GM13976 (cell line): ENCODE measurements at regions not wholly inside any gene's neighbourhood (a gene's known extent, or its start where the extent isn't known, plus 50 kb on each side); places are given as distances from the start of the nearest gene placed in this dataset.

Experiments
- DNase-seq: peaks from one replicate; pipeline ENCODE4 v3.0.0; 2012; ENCODE audit warnings: low spot score
- in situ Hi-C: fragments of 300-500 bp; cut with MboI; formaldehyde crosslinking; loops from one replicate; pipeline ENCODE4 v1.12.0; 2022; ENCODE audit warnings: low sequenced_read_pairs, mixed read lengths, inconsistent platforms; ENCODE audit not compliant: unreplicated experiment
- TF ChIP-seq, protein P1 (sequence below): IDR thresholded peaks from 2 replicates; pipeline ENCODE4 v1.5.1; 2012; ENCODE audit warnings: borderline replicate concordance, mild to moderate bottlenecking; ENCODE audit not compliant: insufficient read depth; ENCODE audit errors: extremely low read depth, missing control alignments, control extremely low read depth

DNA sequence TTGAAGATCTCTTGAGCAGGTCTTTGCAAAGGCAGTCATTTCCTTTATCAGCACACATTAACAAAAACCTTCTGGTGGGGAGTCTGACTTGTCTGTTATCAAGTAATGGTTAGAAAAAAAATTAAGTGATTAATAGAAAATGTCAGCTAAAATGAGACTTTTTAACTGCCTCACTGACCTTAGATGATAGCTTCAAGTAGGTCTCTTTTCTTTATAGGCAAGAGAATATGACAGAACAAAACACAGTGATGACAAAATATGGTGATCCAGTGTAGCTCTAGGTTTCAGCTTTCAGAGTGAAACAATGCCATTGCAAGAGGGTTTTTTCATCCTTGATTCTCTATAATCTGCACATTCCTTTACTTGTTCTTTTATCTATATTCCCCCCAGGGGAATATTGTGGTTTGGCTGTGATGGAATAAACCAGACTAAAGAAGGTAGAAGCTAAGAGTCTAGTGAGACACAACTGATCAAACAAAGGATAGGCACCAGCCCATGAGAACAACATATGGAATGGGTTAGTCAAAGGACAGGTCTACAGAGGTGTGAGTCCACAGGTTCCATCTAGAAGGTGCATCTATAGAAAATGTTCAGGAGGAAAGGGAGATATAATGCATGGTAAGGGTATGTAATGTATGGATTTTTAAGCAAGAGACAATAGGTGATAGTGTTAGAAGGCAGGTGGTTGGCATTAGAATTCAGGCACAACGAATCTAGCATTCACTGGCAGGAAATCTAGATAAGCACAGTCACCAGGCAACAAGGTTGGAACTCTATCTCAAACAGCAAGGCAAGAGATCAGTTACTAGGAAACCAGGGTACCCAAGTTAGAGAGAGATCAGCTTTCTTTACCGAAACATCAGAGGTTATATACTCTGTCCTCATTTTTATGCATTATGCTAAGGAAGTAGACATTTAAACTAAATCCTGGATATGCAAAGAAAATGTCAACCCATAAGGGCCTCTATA is 228.9 kb upstream of the SMLR1 start:
- DNase-seq: no peak
- in situ Hi-C loops: no loop called here
- TF ChIP-seq, protein P1, sequence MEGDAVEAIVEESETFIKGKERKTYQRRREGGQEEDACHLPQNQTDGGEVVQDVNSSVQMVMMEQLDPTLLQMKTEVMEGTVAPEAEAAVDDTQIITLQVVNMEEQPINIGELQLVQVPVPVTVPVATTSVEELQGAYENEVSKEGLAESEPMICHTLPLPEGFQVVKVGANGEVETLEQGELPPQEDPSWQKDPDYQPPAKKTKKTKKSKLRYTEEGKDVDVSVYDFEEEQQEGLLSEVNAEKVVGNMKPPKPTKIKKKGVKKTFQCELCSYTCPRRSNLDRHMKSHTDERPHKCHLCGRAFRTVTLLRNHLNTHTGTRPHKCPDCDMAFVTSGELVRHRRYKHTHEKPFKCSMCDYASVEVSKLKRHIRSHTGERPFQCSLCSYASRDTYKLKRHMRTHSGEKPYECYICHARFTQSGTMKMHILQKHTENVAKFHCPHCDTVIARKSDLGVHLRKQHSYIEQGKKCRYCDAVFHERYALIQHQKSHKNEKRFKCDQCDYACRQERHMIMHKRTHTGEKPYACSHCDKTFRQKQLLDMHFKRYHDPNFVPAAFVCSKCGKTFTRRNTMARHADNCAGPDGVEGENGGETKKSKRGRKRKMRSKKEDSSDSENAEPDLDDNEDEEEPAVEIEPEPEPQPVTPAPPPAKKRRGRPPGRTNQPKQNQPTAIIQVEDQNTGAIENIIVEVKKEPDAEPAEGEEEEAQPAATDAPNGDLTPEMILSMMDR: no peak

DNA sequence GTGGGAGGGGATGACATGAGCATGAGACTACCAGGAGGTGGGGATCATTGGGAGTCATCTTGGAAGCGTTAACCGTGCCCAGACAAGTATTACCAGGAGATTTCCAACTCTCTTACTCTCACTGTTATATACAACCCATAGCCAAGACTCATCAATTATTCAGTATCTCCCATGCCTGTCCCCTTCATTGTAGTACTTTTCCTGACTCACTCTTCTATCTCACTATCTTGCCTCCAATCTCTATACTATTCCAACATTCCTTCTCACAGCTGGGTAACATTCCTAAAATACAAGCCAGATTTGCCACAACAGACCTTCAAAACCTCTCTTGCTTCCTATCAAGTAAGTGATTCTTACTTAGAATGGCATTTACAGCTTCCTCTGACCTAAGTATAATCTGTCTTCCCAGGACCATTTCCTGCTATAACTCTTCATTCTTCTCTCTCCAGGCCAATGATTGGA is 226.3 kb upstream of the SMLR1 start:
- DNase-seq: no peak
- TF ChIP-seq, protein P1: no peak
- in situ Hi-C loops: no loop called here

- no peak for DNase-seq
- TF ChIP-seq, protein P1: no peak
- in situ Hi-C loops: no loop called here
Observed at GRCh38 chr6:130602151-130602770, 224.9 kb upstream of the SMLR1 start.

- in situ Hi-C loops: no loop called here
- TF ChIP-seq, protein P1: no peak
Observed at GRCh38 chr6:130603391-130603790, 223.8 kb upstream of the SMLR1 start.

GRCh38 chr6:130604841-130605399 is 222.3 kb upstream of the SMLR1 start:
- TF ChIP-seq, protein P1: no peak
- no peak for DNase-seq
- in situ Hi-C loops: no loop called here

More at GRCh38 chr6:130603391-130603790, 223.8 kb upstream of the SMLR1 start:
- DNase-seq: no peak

GRCh38 chr6:130610303-130610702 is 216.9 kb upstream of the SMLR1 start:
- no peak for DNase-seq
- TF ChIP-seq, protein P1: no peak
- in situ Hi-C loops: no loop called here
